IMR-90 (cell line): ENCODE measurements at regions not wholly inside any gene's neighbourhood (a gene's known extent, or its start where the extent isn't known, plus 50 kb on each side); places are given as distances from the start of the nearest gene placed in this dataset.

Experiments used
- ATAC-seq: fragments of 200-7000 bp; cut with Tn5 transposase; 2 replicates; pipeline ENCODE4 v1.9.1; 2020; ENCODE audit warnings: low read depth, mild to moderate bottlenecking, moderate library complexity
- BruUV-seq: library from RNA; stranded (reverse); fragments of 400-500 nt; replicated peaks from 2 replicates; lab custom pipeline; 2021; lab: Mats Ljungman, UMichigan
- CTCF ChIA-PET: fragments of 300-600 bp; formaldehyde crosslinking; extraction: SDS; loops from one replicate; lab custom pipeline; 2021; ENCODE audit warnings: antibody characterized with exemption; lab: Yijun Ruan, JAX
- POLR2A ChIA-PET: fragments of 300-600 bp; sonication (Branson Sonifier 250); formaldehyde crosslinking; loops from one replicate; lab custom pipeline; 2022; ENCODE audit warnings: antibody characterized with exemption; ENCODE audit not compliant: unreplicated experiment; lab: Charles Lee
- DNase-seq: peaks from one replicate; pipeline ENCODE4 v3.0.0; 2013
- H2AFZ ChIP-seq: replicated peaks from 2 replicates; pipeline ENCODE3; 2013; ENCODE audit warnings: low read length, mild to moderate bottlenecking; ENCODE audit not compliant: poor library complexity
- H2AK5ac ChIP-seq: 2 replicates; pipeline ENCODE4 v1.6.1; 2013; ENCODE audit warnings: low read depth, low read length, inconsistent platforms
- H2AK9ac ChIP-seq: replicated peaks from 2 replicates; pipeline ENCODE3; 2013; ENCODE audit warnings: mild to moderate bottlenecking, low read depth, low read length, moderate library complexity; ENCODE audit not compliant: poor library complexity
- H2BK120ac ChIP-seq: 2 replicates; pipeline ENCODE4 v1.6.1; 2013; ENCODE audit warnings: low read depth, low read length, inconsistent platforms
- H2BK15ac ChIP-seq: 3 replicates; pipeline ENCODE4 v1.6.1; 2013; ENCODE audit warnings: low read depth, low read length, inconsistent platforms
- H2BK20ac ChIP-seq: 2 replicates; pipeline ENCODE4 v1.6.1; 2013; ENCODE audit warnings: low read depth, mild to moderate bottlenecking, inconsistent platforms, low read length, moderate library complexity
- H2BK5ac ChIP-seq: 2 replicates; pipeline ENCODE4 v1.6.1; 2013; ENCODE audit warnings: mild to moderate bottlenecking, low read depth, low read length, inconsistent platforms; ENCODE audit not compliant: poor library complexity, severe bottlenecking
- H3K14ac ChIP-seq: replicated peaks from 2 replicates; pipeline ENCODE4 v1.6.1; 2013; ENCODE audit warnings: low read depth, low read length, inconsistent platforms
- H3K18ac ChIP-seq: 2 replicates; pipeline ENCODE4 v1.6.1; 2013; ENCODE audit warnings: low read depth, low read length, control low read depth
- H3K23ac ChIP-seq: 2 replicates; pipeline ENCODE4 v1.6.1; 2013; ENCODE audit warnings: low read depth, low read length, inconsistent platforms
- H3K27ac ChIP-seq: 2 replicates; pipeline ENCODE4 v1.5.1; 2013; ENCODE audit warnings: mild to moderate bottlenecking, control low read depth, low read length; ENCODE audit not compliant: insufficient read depth
- H3K27me3 ChIP-seq: 2 replicates; pipeline ENCODE4 v1.6.1; 2013; ENCODE audit warnings: low read length; ENCODE audit not compliant: control insufficient read depth, insufficient read depth
- H3K36me3 ChIP-seq: 2 replicates; pipeline ENCODE4 v1.6.1; 2013; ENCODE audit warnings: low read length, mixed read lengths; ENCODE audit not compliant: control insufficient read depth, insufficient read depth
- H3K4ac ChIP-seq: 2 replicates; pipeline ENCODE4 v1.6.1; 2013; ENCODE audit warnings: low read depth, low read length, inconsistent platforms
- H3K4me1 ChIP-seq: 2 replicates; pipeline ENCODE4 v1.6.1; 2013; ENCODE audit warnings: low read length, mixed read lengths; ENCODE audit not compliant: control insufficient read depth, insufficient read depth
- H3K4me2 ChIP-seq: 2 replicates; pipeline ENCODE4 v1.6.1; 2013; ENCODE audit warnings: low read depth, mild to moderate bottlenecking, control low read depth, low read length, moderate library complexity
- H3K4me3 ChIP-seq: 2 replicates; pipeline ENCODE4 v1.5.1; 2013; ENCODE audit warnings: low read depth, mild to moderate bottlenecking, control low read depth, low read length, moderate library complexity; ENCODE audit not compliant: insufficient read depth
- H3K56ac ChIP-seq: 2 replicates; pipeline ENCODE4 v1.6.1; 2013; ENCODE audit warnings: low read length, inconsistent platforms; ENCODE audit not compliant: insufficient read depth; ENCODE audit errors: extremely low read depth
- H3K79me1 ChIP-seq, 2 experiments: 2 replicates each; pipeline ENCODE4 v1.6.1; 2013; ENCODE audit warnings: low read length in 2 of 2, inconsistent platforms in 1 of 2, low read depth in 1 of 2
- H3K9ac ChIP-seq: 2 replicates; pipeline ENCODE4 v1.6.1; 2013; ENCODE audit warnings: low read depth, low read length, control low read depth
- H3K9me1 ChIP-seq: 2 replicates; pipeline ENCODE4 v1.6.1; 2013; ENCODE audit warnings: low read length, inconsistent platforms; ENCODE audit not compliant: insufficient read depth
- H3K9me3 ChIP-seq: 2 replicates; pipeline ENCODE4 v1.6.1; 2013; ENCODE audit warnings: low read length; ENCODE audit not compliant: control insufficient read depth, insufficient read depth
- H4K20me1 ChIP-seq: 2 replicates; pipeline ENCODE4 v1.6.1; 2013; ENCODE audit warnings: low read length, inconsistent platforms; ENCODE audit not compliant: insufficient read depth
- H4K5ac ChIP-seq: 2 replicates; pipeline ENCODE4 v1.6.1; 2013; ENCODE audit warnings: mild to moderate bottlenecking, low read depth, low read length, control low read depth
- H4K8ac ChIP-seq, 2 experiments: 2 replicates each; pipeline ENCODE4 v1.6.1; 2013; ENCODE audit warnings: low read depth in 2 of 2, low read length in 2 of 2, control low read depth in 1 of 2, inconsistent platforms in 1 of 2
- H4K91ac ChIP-seq: 2 replicates; pipeline ENCODE4 v1.6.1; 2013; ENCODE audit warnings: low read depth, low read length, inconsistent platforms; ENCODE audit not compliant: insufficient read depth
- BHLHE40 ChIP-seq: fragments of 150-350 bp; IDR thresholded peaks from 2 replicates; pipeline ENCODE4 v1.6.1; 2016; ENCODE audit warnings: mild to moderate bottlenecking, low read depth, low read length
- CEBPB ChIP-seq: IDR thresholded peaks from 2 replicates; pipeline ENCODE4 v1.6.1; 2012; ENCODE audit warnings: low read depth, low read length, improper control_type of control experiment
- CHD1 ChIP-seq: IDR thresholded peaks from 2 replicates; pipeline ENCODE4 v1.6.1; 2012; ENCODE audit warnings: low read depth, low read length, improper control_type of control experiment
- CTCF ChIP-seq: conservative IDR thresholded peaks from 2 replicates; pipeline ENCODE4 v1.5.1; 2012; ENCODE audit warnings: mild to moderate bottlenecking, low read depth, low read length, improper control_type of control experiment
- ELK1 ChIP-seq: fragments of 150-350 bp; IDR thresholded peaks from 2 replicates; pipeline ENCODE4 v1.6.1; 2016; ENCODE audit warnings: low read depth, mild to moderate bottlenecking, low read length, moderate library complexity, borderline replicate concordance
- FOS ChIP-seq: fragments of 150-350 bp; IDR thresholded peaks from 2 replicates; pipeline ENCODE4 v1.6.1; 2016; ENCODE audit warnings: low read depth, low read length
- MAFK ChIP-seq: IDR thresholded peaks from 2 replicates; pipeline ENCODE4 v1.6.1; 2012; ENCODE audit warnings: low read depth, low read length, improper control_type of control experiment
- MAZ ChIP-seq: IDR thresholded peaks from 2 replicates; pipeline ENCODE4 v1.6.1; 2012; ENCODE audit warnings: low read depth, mild to moderate bottlenecking, low read length, improper control_type of control experiment, moderate library complexity, borderline replicate concordance
- NFE2L2 ChIP-seq: fragments of 150-350 bp; IDR thresholded peaks from 2 replicates; pipeline ENCODE4 v1.6.1; 2016; ENCODE audit warnings: low read depth, mild to moderate bottlenecking, low read length
- POLR2A ChIP-seq: IDR thresholded peaks from 2 replicates; pipeline ENCODE4 v1.6.1; 2012; ENCODE audit warnings: mild to moderate bottlenecking, low read depth, low read length
- RAD21 ChIP-seq: IDR thresholded peaks from 2 replicates; pipeline ENCODE4 v1.6.1; 2012; ENCODE audit warnings: low read length, improper control_type of control experiment
- RCOR1 ChIP-seq: IDR thresholded peaks from 2 replicates; pipeline ENCODE4 v1.6.1; 2012; ENCODE audit warnings: mild to moderate bottlenecking, low read length, improper control_type of control experiment; ENCODE audit not compliant: insufficient replicate concordance
- RFX5 ChIP-seq: IDR thresholded peaks from 2 replicates; pipeline ENCODE4 v1.8.0; 2012; ENCODE audit warnings: low read depth, mild to moderate bottlenecking, low read length, moderate library complexity
- SMC3 ChIP-seq: fragments of 150-350 bp; IDR thresholded peaks from 2 replicates; pipeline ENCODE4 v1.6.1; 2016; ENCODE audit warnings: low read depth, mild to moderate bottlenecking, antibody characterized with exemption, low read length, moderate library complexity
- WGBS, 2 experiments: methylation state at CpG; one replicate each; pipeline versions ENCODE4 v1.1.5 to v1.1.7; 2013; ENCODE audit warnings: missing lambda C conversion rate in 2 of 2; ENCODE audit not compliant: insufficient read length in 1 of 2; ENCODE audit errors: extremely low coverage in 2 of 2; 5-methylcytosine and 5-hydroxymethylcytosine counted together
- dilution Hi-C: fragments of 300-500 bp; cut with HindIII; formaldehyde crosslinking; loops from one replicate; pipeline ENCODE4 v1.14.3; 2018; ENCODE audit warnings: low sequenced_read_pairs; ENCODE audit not compliant: unreplicated experiment
- in situ Hi-C: fragments of 300-500 bp; cut with MboI; formaldehyde crosslinking; loops from 3 replicates; pipeline ENCODE4 v1.14.3; 2019; ENCODE audit warnings: low sequenced_read_pairs, inconsistent platforms, mixed read lengths
- intact Hi-C: fragments of 100-400 bp; cut with micrococcal nuclease; formaldehyde crosslinking; loops from 2 replicates; pipeline ENCODE4 v1.10.0; 2022

GRCh38 chr5:164010900-164011299, 505.5 kb downstream of the MAT2B start:
- peak overlapping the region; percentile 50; the same call in 1 of the 2 replicates for H2BK20ac ChIP-seq
- intact Hi-C loops (loop anchor here (5.0 to 10.0 kb wide), 3 partner anchors 664 to 1614 kb away; no protein-coding TSS in a partner anchor), dilution Hi-C loops (loop anchor here (25.0 kb wide), 1 partner anchor 476 kb away; no protein-coding TSS in a partner anchor), in situ Hi-C loops (loop anchor here (10.0 to 25.0 kb wide), 4 partner anchors 316 to 1201 kb away; no protein-coding TSS in a partner anchor)
- no peaks in the 10 kb centered on the region for H3K36me3 ChIP-seq
- H3K14ac ChIP-seq: no peak overlapping the region
- H2BK120ac ChIP-seq: no peak overlapping the region
- no peak overlapping the region for H3K4me3 ChIP-seq
- H3K79me1 ChIP-seq: no peaks in the 10 kb centered on the region
- no CpG with 5 or more reads among the region's 3 CpGs for WGBS, 2 experiments
- TF ChIP-seq CHD1 (no peak), MAZ (no peak), POLR2A (no peak), RCOR1 (no peak), BHLHE40 (no peak), RAD21 (no peak), SMC3 (no peak), MAFK (no peak), CTCF (no peak), NFE2L2 (no peak), RFX5 (no peak), ELK1 (no peak), CEBPB (no peak), FOS (no peak)
- H3K23ac ChIP-seq: no peak overlapping the region
- H4K20me1 ChIP-seq: no peaks in the 10 kb centered on the region
- ATAC-seq (no peak), DNase-seq (no peak)
- no peak overlapping the region for H2BK5ac ChIP-seq
- no peak overlapping the region for H4K8ac ChIP-seq
- H2AK5ac ChIP-seq: no peak overlapping the region
- ChIA-PET CTCF (no interaction called here), POLR2A (no interaction called here)
- H2BK15ac ChIP-seq: no peak overlapping the region
- peak overlapping the region; percentile 38; the same call in 1 of the 2 replicates for H3K4ac ChIP-seq
- no peaks in the 10 kb centered on the region for H3K4me1 ChIP-seq
- no peak overlapping the region for H2AFZ ChIP-seq
- no peak overlapping the region for H3K9ac ChIP-seq
- no peak overlapping the region for H2AK9ac ChIP-seq
- H3K56ac ChIP-seq: no peak overlapping the region
- no peaks in the 10 kb centered on the region for H3K9me1 ChIP-seq
- H4K91ac ChIP-seq: no peak overlapping the region
- H3K18ac ChIP-seq: no peak overlapping the region
- H3K27ac ChIP-seq: no peak overlapping the region
- H4K5ac ChIP-seq: no peak overlapping the region
- BruUV-seq: no TSS peak
- no peak overlapping the region for H3K4me2 ChIP-seq
- no peaks in the 10 kb centered on the region for H3K9me3 ChIP-seq
- H3K27me3 ChIP-seq: no peaks in the 10 kb centered on the region
